ENCODE measurements at regions not wholly inside any gene's neighbourhood (a gene's known extent, or its start where the extent isn't known, plus 50 kb on each side); places are given as distances from the start of the nearest gene placed in this dataset.

DNA sequence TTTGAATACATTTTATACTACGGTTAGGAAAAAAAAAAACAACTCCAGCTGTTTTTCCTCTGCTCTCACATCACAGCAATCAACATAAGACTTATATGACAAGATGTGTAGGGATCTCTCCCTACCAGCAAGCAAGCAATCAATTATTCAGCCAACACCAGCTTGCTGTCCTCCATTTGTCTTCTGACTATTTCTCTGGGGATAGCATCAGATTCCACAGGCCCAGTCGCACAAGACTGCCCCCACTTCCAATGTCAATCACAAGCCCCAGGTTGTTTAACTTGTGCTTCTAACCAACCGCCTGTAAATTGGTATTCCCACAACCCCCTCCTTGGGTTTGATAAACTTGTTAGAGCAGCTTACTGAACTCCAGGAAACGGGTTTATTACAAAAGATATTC lies 873.1 kb upstream of the TMPRSS15 start:
- intact Hi-C loops (cut with micrococcal nuclease), result no loop called here
- BruUV-seq (replicated peaks), result no TSS peak
- Histone ChIP-seq H3K9me1 (replicated peaks; ENCODE audit: control insufficient read depth, extremely low read depth, insufficient read depth, low read length) (no peaks in the 10 kb centered on the region), H3K9me3 (replicated peaks; ENCODE audit: control insufficient read depth, insufficient read depth, low read length) (no peaks in the 10 kb centered on the region), H3K4me2 (ENCODE audit: insufficient read depth, low read length) (no peak overlapping the region), H4K20me1 (replicated peaks; ENCODE audit: control insufficient read depth, extremely low read depth, insufficient read depth, low read length) (no peaks in the 10 kb centered on the region), H3K27ac (ENCODE audit: insufficient read depth, low read depth, low read length) (no peak overlapping the region), H3K4me3 (replicated peaks in 1 of 3; ENCODE audit: insufficient read depth in 1 of 3, low read depth in 1 of 3, low read length in 3 of 3) (no peak overlapping the region), H3K36me3 (ENCODE audit: control insufficient read depth in 2 of 2, extremely low read depth in 1 of 2, insufficient read depth in 2 of 2, low read length in 2 of 2) (no peaks in the 10 kb centered on the region), H3K9ac (replicated peaks; ENCODE audit: extremely low read depth, insufficient read depth, low read length) (no peak overlapping the region), H3K79me2 (ENCODE audit: control insufficient read depth, insufficient read depth, low read length) (no peaks in the 10 kb centered on the region), H3K27me3 (ENCODE audit: control insufficient read depth in 2 of 2, insufficient read depth in 2 of 2, low read length in 2 of 2) (no peaks in the 10 kb centered on the region), H3K4me1 (ENCODE audit: control insufficient read depth, extremely low read depth, insufficient read depth, low read length) (no peaks in the 10 kb centered on the region), H2AFZ (ENCODE audit: low read depth, low read length) (no peak overlapping the region)
- no peak for TF ChIP-seq FOS (IDR thresholded peaks at IDR 0.05; ENCODE audit: borderline replicate concordance, insufficient read depth, low read length)
- no peak for TF ChIP-seq POLR2A (IDR thresholded peaks at IDR 0.05; ENCODE audit: low read depth, low read length)
- FAIRE-seq (no peak), DNase-seq (ENCODE audit: low read depth, low spot score) (no peak)
- dilution Hi-C loops (cut with MboI; ENCODE audit: extremely low pct_ligation_motif_present, low sequenced_read_pairs), result no loop called here
- ChIA-PET CTCF (no interaction called here), POLR2A (no interaction called here)

DNA sequence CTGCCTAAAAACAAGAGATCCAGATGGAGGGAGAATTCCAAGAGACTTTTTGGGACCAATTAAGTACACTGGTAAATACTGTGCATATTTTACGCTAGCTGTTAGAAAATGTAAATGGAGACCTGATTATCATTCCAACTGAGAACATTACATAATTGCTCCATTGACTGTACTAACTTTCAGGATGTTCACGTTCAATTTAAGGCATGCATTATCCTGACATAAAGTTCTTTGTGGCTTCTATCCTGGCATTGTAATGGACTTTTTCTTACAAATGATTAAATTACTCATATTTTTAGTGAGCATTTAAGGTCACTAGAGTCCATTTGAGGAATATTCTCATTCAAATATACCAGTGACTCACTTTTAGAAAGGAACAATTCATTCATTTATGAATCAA lies 883.3 kb upstream of the TMPRSS15 start:
- ChIA-PET CTCF (no interaction called here), POLR2A (no interaction called here)
- Histone ChIP-seq H3K79me2 (ENCODE audit: control insufficient read depth, insufficient read depth, low read length) (no peaks in the 10 kb centered on the region), H3K9me3 (replicated peaks; ENCODE audit: control insufficient read depth, insufficient read depth, low read length) (no peaks in the 10 kb centered on the region), H3K36me3 (ENCODE audit: control insufficient read depth in 2 of 2, extremely low read depth in 1 of 2, insufficient read depth in 2 of 2, low read length in 2 of 2) (no peaks in the 10 kb centered on the region), H3K9me1 (replicated peaks; ENCODE audit: control insufficient read depth, extremely low read depth, insufficient read depth, low read length) (no peaks in the 10 kb centered on the region), H3K27me3 (ENCODE audit: control insufficient read depth in 2 of 2, insufficient read depth in 2 of 2, low read length in 2 of 2) (no peaks in the 10 kb centered on the region), H3K4me2 (ENCODE audit: insufficient read depth, low read length) (no peak overlapping the region), H3K4me3 (replicated peaks in 1 of 3; ENCODE audit: insufficient read depth in 1 of 3, low read depth in 1 of 3, low read length in 3 of 3) (no peak overlapping the region), H4K20me1 (replicated peaks; ENCODE audit: control insufficient read depth, extremely low read depth, insufficient read depth, low read length) (no peaks in the 10 kb centered on the region), H3K27ac (ENCODE audit: insufficient read depth, low read depth, low read length) (no peak overlapping the region), H3K9ac (replicated peaks; ENCODE audit: extremely low read depth, insufficient read depth, low read length) (no peak overlapping the region), H2AFZ (ENCODE audit: low read depth, low read length) (no peak overlapping the region), H3K4me1 (ENCODE audit: control insufficient read depth, extremely low read depth, insufficient read depth, low read length) (no peaks in the 10 kb centered on the region)
- DNase-seq (ENCODE audit: low read depth, low spot score) (no peak), FAIRE-seq (no peak)
- TF ChIP-seq POLR2A (IDR thresholded peaks at IDR 0.05; ENCODE audit: low read depth, low read length), result no peak
- TF ChIP-seq, protein P1, sequence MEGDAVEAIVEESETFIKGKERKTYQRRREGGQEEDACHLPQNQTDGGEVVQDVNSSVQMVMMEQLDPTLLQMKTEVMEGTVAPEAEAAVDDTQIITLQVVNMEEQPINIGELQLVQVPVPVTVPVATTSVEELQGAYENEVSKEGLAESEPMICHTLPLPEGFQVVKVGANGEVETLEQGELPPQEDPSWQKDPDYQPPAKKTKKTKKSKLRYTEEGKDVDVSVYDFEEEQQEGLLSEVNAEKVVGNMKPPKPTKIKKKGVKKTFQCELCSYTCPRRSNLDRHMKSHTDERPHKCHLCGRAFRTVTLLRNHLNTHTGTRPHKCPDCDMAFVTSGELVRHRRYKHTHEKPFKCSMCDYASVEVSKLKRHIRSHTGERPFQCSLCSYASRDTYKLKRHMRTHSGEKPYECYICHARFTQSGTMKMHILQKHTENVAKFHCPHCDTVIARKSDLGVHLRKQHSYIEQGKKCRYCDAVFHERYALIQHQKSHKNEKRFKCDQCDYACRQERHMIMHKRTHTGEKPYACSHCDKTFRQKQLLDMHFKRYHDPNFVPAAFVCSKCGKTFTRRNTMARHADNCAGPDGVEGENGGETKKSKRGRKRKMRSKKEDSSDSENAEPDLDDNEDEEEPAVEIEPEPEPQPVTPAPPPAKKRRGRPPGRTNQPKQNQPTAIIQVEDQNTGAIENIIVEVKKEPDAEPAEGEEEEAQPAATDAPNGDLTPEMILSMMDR (IDR thresholded peaks at IDR 0.05; ENCODE audit: extremely low read depth in 1 of 2, insufficient read depth in 1 of 2, low read depth in 1 of 2, low read length in 2 of 2), result no peak
- no peak for TF ChIP-seq GATA2 (IDR thresholded peaks at IDR 0.05; ENCODE audit: insufficient read depth, insufficient read length, low read depth, low read length)
- no peak for TF ChIP-seq FOS (IDR thresholded peaks at IDR 0.05; ENCODE audit: borderline replicate concordance, insufficient read depth, low read length)
- no peak for TF ChIP-seq MYC (IDR thresholded peaks at IDR 0.05; ENCODE audit: low read depth, low read length)
- TF ChIP-seq, protein P2, sequence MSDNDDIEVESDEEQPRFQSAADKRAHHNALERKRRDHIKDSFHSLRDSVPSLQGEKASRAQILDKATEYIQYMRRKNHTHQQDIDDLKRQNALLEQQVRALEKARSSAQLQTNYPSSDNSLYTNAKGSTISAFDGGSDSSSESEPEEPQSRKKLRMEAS (IDR thresholded peaks at IDR 0.05; ENCODE audit: insufficient read depth, insufficient read length), result no peak
- TF ChIP-seq JUN (IDR thresholded peaks at IDR 0.05; ENCODE audit: borderline replicate concordance, insufficient read depth, insufficient read length, low read depth), result no peak
- TF ChIP-seq POLR2AphosphoS5 (IDR thresholded peaks at IDR 0.05; ENCODE audit: insufficient read depth, low read depth, low read length), result no peak
- no peak for TF ChIP-seq EZH2 (IDR thresholded peaks at IDR 0.05; ENCODE audit: borderline replicate concordance, low read depth, low read length, severe bottlenecking)
- BruUV-seq (replicated peaks), result no TSS peak
- intact Hi-C loops (cut with micrococcal nuclease) (no loop called here), dilution Hi-C loops (cut with MboI; ENCODE audit: extremely low pct_ligation_motif_present, low sequenced_read_pairs) (no loop called here)

All from endothelial cell of umbilical vein (primary cell).